ENCODE measurements at regions not wholly inside any gene's neighbourhood (a gene's known extent, or its start where the extent isn't known, plus 50 kb on each side); places are given as distances from the start of the nearest gene placed in this dataset.

GRCh38 chr4:38189445-38189844 lies 229.2 kb downstream of the PTTG2 start:
- no peak overlapping the region for H3K4me3 ChIP-seq
- WGBS (ENCODE audit: insufficient coverage, low coverage, low lambda C conversion rate, missing lambda C conversion rate), result 55% methylated on average over 3 of the region's 3 CpGs
- H3K4me1 ChIP-seq, result peaks cover 0 to 11% (median 0%) of the 10 kb centered on the region in 4 donors
- intact Hi-C loops (cut with DNase I), result loop anchor here in 1 of 2 donors (10.0 kb wide), 1 partner anchor 485 kb away; no protein-coding TSS in a partner anchor
- DNase-seq (no peak), ATAC-seq (peak in 1 of 4 donors; percentile 79)
- no peaks in the 10 kb centered on the region for H3K9me3 ChIP-seq
- TF ChIP-seq POLR2A (IDR thresholded peaks at IDR 0.05), result no peak
- no peak for TF ChIP-seq CTCF (IDR thresholded peaks at IDR 0.05)
- H3K36me3 ChIP-seq, result no peaks in the 10 kb centered on the region
- H3K27me3 ChIP-seq, result no peaks in the 10 kb centered on the region
- no peak overlapping the region for H3K27ac ChIP-seq

- no peak overlapping the region for H3K4me3 ChIP-seq
- intact Hi-C loops (cut with DNase I), result no loop called here
- peak in 3 of 4 donors; percentile 12 to 20 (median 15) for ATAC-seq
Observed at GRCh38 chr4:38190717-38191178, 230.6 kb downstream of the PTTG2 start.

GRCh38 chr4:38192516-38192915 lies 232.3 kb downstream of the PTTG2 start:
- Histone ChIP-seq H3K4me3 (no peak overlapping the region), H3K27ac (no peak overlapping the region), H3K36me3 (no peaks in the 10 kb centered on the region), H3K27me3 (no peaks in the 10 kb centered on the region), H3K9me3 (no peaks in the 10 kb centered on the region), H3K4me1 (peaks cover 0 to 11% (median 0%) of the 10 kb centered on the region in 4 donors)
- DNase-seq, result no peak
- intact Hi-C loops (cut with DNase I), result no loop called here
- WGBS (ENCODE audit: insufficient coverage, low coverage, low lambda C conversion rate, missing lambda C conversion rate), result 86% methylated on average over 2 of the region's 3 CpGs
- no peak for ATAC-seq
- TF ChIP-seq POLR2A (IDR thresholded peaks at IDR 0.05), result no peak
- no peak for TF ChIP-seq CTCF (IDR thresholded peaks at IDR 0.05)

More at GRCh38 chr4:38190717-38191178, 230.6 kb downstream of the PTTG2 start:
- TF ChIP-seq CTCF (IDR thresholded peaks at IDR 0.05), result no peak
- no peak for TF ChIP-seq POLR2A (IDR thresholded peaks at IDR 0.05)
- Histone ChIP-seq H3K4me1 (peaks cover 0 to 11% (median 0%) of the 10 kb centered on the region in 4 donors), H3K27me3 (no peaks in the 10 kb centered on the region), H3K9me3 (no peaks in the 10 kb centered on the region), H3K27ac (no peak overlapping the region), H3K36me3 (no peaks in the 10 kb centered on the region)
- DNase-seq, result no peak
- WGBS (ENCODE audit: insufficient coverage, low coverage, low lambda C conversion rate, missing lambda C conversion rate), result 50% methylated on average over 2 of the region's 4 CpGs

- intact Hi-C loops (cut with DNase I), result no loop called here
- no peak for TF ChIP-seq POLR2A (IDR thresholded peaks at IDR 0.05)
- TF ChIP-seq CTCF (IDR thresholded peaks at IDR 0.05), result no peak
- Histone ChIP-seq H3K27ac (no peak overlapping the region), H3K4me3 (no peak overlapping the region), H3K36me3 (no peaks in the 10 kb centered on the region), H3K4me1 (peaks cover 0 to 11% (median 0%) of the 10 kb centered on the region in 4 donors), H3K9me3 (no peaks in the 10 kb centered on the region), H3K27me3 (no peaks in the 10 kb centered on the region)
- ATAC-seq (peak; percentile 24 to 60 (median 38)), DNase-seq (peak in 1 of 3 donors; percentile 11)
- WGBS (ENCODE audit: insufficient coverage, low coverage, low lambda C conversion rate, missing lambda C conversion rate), result no CpG with 5 or more reads among the region's 2 CpGs
Observed at GRCh38 chr4:38193236-38193863, 233.2 kb downstream of the PTTG2 start.

Measured in right lobe of liver (tissue), 6 donors.